GM21529 (cell line): ENCODE measurements at regions not wholly inside any gene's neighbourhood (a gene's known extent, or its start where the extent isn't known, plus 50 kb on each side); places are given as distances from the start of the nearest gene placed in this dataset.

Experiments used
- ATAC-seq: cut with Tn5 transposase; IDR thresholded peaks from one replicate; pipeline ENCODE4 v1.9.1; 2021; ENCODE audit not compliant: unreplicated experiment

- no peak for ATAC-seq
Measured at GRCh38 chr1:232218955-232219865, 410.7 kb downstream of the SIPA1L2 start.

- no peak for ATAC-seq
Measured at GRCh38 chr1:232213928-232214327, 416.0 kb downstream of the SIPA1L2 start.

- no peak for ATAC-seq
Measured at GRCh38 chr1:232212253-232212652, 417.7 kb downstream of the SIPA1L2 start.

- ATAC-seq, result no peak
Measured at GRCh38 chr1:232211149-232211548, 418.8 kb downstream of the SIPA1L2 start.

GRCh38 chr1:232209357-232209756, 420.6 kb downstream of the SIPA1L2 start:
- ATAC-seq, result no peak

GRCh38 chr1:232207073-232207866, 422.7 kb downstream of the SIPA1L2 start:
- ATAC-seq, result no peak

GRCh38 chr1:232204269-232204668, 425.7 kb downstream of the SIPA1L2 start:
- no peak for ATAC-seq

GRCh38 chr1:232201024-232201423, 428.9 kb downstream of the SIPA1L2 start:
- ATAC-seq, result no peak

- no peak for ATAC-seq
Measured at GRCh38 chr1:232196042-232196441, 433.9 kb downstream of the SIPA1L2 start.

- no peak for ATAC-seq
Measured at GRCh38 chr1:232194424-232194823, 435.5 kb downstream of the SIPA1L2 start.

GRCh38 chr1:232193451-232193783, 436.5 kb downstream of the SIPA1L2 start:
- no peak for ATAC-seq

- no peak for ATAC-seq
Measured at GRCh38 chr1:232192781-232193450, 437.0 kb downstream of the SIPA1L2 start.

- ATAC-seq, result no peak
Measured at GRCh38 chr1:232191560-232191959, 438.4 kb downstream of the SIPA1L2 start.

GRCh38 chr1:232188318-232188717, 441.6 kb downstream of the SIPA1L2 start:
- no peak for ATAC-seq

- no peak for ATAC-seq
Measured at GRCh38 chr1:232186931-232187330, 443.0 kb downstream of the SIPA1L2 start.

- ATAC-seq, result no peak
Measured at GRCh38 chr1:232184561-232185530, 445.1 kb downstream of the SIPA1L2 start.

GRCh38 chr1:232183802-232184201, 446.1 kb downstream of the SIPA1L2 start:
- no peak for ATAC-seq

GRCh38 chr1:232183266-232183800, 446.6 kb downstream of the SIPA1L2 start:
- no peak for ATAC-seq

- ATAC-seq, result no peak
Measured at GRCh38 chr1:232182236-232182635, 447.7 kb downstream of the SIPA1L2 start.

- ATAC-seq, result no peak
Measured at GRCh38 chr1:232180779-232181136, 449.2 kb downstream of the SIPA1L2 start.
